ENCODE measurements at regions not wholly inside any gene's neighbourhood (a gene's known extent, or its start where the extent isn't known, plus 50 kb on each side); places are given as distances from the start of the nearest gene placed in this dataset.

DNA sequence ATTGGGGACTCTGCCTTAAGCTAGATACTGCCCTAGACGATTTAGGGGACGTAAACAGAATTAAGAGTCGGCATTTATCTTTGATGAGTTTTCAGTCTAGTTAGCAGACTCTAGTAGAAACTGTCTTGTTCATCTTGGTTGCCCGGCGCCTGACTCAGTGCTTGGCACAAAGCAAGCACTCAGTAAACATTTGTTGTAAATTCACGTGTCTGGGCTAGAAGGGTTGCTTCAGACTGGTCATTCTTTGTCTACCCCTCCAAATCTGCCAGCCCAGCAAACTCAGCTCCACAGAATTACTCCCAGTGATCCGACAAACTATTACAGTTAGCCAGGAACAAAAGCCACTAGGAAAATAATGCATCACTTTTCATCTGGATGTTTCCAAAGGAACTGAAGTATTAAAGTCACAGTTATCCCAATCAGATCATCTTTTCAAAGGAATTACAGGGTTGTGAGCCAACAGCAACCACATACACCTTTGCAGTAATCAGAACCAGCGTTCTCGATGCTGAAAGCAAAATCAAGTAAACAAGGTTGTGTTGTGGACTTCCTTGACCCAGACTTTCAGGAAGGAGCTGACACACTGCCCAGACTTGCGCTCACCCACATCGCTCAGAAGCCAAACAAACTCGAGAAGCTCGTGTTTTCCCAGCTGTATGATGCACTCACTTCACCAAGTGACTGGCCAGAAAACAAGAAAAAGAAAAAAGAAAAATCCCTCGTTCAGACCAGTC is 66.5 kb upstream of the GADD45A start:
- Histone ChIP-seq H3K9me3 (no peaks in the 10 kb centered on the region), H3K4me3 (peak overlapping the region in 1 of 12 donors; percentile 10), H3K4me1 (peaks cover 0 to 15% (median 1%) of the 10 kb centered on the region in 12 donors), H3K27me3 (no peaks in the 10 kb centered on the region), H3K27ac (peak overlapping the region; percentile 6 to 66 (median 46)), H3K36me3 (no peaks in the 10 kb centered on the region)
- ATAC-seq (peak; percentile 72 to 94 (median 88)), DNase-seq (peak in 4 of 5 donors; percentile 35 to 55 (median 46))
- TF ChIP-seq, protein P1, sequence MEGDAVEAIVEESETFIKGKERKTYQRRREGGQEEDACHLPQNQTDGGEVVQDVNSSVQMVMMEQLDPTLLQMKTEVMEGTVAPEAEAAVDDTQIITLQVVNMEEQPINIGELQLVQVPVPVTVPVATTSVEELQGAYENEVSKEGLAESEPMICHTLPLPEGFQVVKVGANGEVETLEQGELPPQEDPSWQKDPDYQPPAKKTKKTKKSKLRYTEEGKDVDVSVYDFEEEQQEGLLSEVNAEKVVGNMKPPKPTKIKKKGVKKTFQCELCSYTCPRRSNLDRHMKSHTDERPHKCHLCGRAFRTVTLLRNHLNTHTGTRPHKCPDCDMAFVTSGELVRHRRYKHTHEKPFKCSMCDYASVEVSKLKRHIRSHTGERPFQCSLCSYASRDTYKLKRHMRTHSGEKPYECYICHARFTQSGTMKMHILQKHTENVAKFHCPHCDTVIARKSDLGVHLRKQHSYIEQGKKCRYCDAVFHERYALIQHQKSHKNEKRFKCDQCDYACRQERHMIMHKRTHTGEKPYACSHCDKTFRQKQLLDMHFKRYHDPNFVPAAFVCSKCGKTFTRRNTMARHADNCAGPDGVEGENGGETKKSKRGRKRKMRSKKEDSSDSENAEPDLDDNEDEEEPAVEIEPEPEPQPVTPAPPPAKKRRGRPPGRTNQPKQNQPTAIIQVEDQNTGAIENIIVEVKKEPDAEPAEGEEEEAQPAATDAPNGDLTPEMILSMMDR (IDR thresholded peaks at IDR 0.05): no peak
- no peak for TF ChIP-seq POLR2A (IDR thresholded peaks at IDR 0.05)
- WGBS, 4 donors: 59 to 62% (median 60%) methylated on average over 14 of the region's 14 CpGs
- intact Hi-C loops (cut with DNase I): no loop called here

DNA sequence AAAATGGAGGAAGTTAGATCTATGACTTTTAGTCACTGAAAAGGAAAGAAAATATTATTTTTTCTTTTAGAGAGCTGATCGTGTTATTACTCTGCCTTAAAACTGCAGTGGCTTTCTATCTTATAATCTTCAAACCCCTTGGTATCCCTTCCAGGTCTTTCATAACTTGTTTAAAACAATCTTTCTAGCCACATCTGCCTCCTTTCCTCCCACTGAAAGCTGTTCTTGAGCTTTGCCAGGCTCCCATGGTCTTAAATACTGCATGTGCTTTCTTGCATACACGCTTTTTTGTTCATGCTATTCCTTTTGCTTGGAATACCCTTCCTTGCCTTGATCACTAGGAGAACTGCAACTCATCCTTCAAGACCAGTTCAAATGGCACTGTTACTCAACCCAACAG is 65.9 kb upstream of the GADD45A start:
- DNase-seq (no peak), ATAC-seq (peak in 2 of 4 donors; percentile 24 to 42)
- Histone ChIP-seq H3K36me3 (no peaks in the 10 kb centered on the region), H3K4me3 (peak overlapping the region in 1 of 12 donors; percentile 10), H3K4me1 (peaks cover 0 to 15% (median 1%) of the 10 kb centered on the region in 12 donors), H3K27me3 (no peaks in the 10 kb centered on the region), H3K9me3 (no peaks in the 10 kb centered on the region), H3K27ac (peak overlapping the region in 11 of 12 donors; percentile 6 to 66 (median 49))
- intact Hi-C loops (cut with DNase I): no loop called here
- TF ChIP-seq POLR2A (IDR thresholded peaks at IDR 0.05): no peak
- 45 to 66% (median 60%) methylated on average over 2 of the region's 2 CpGs for WGBS, 4 donors

DNA sequence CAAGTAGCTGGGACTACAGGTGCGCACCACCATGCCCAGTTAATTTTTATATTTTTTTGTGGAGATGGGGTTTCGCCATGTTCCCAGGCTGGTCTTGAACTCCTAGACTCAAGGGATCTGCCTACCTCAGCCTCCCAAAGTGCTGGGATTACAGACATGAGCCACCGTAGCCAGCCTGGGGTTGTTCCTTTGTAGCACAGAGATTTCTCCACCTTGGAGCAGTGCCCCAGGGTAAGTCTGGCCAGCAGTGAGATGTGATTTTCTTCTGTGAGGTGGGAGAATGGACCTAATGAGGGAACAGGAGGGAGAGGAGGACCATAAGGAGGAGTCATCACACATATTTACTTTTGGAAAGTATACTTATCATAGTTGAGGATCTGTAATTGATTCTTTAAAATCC is 61.1 kb upstream of the GADD45A start:
- no peak for DNase-seq
- H3K9me3 ChIP-seq: peaks cover 0 to 6% (median 0%) of the 10 kb centered on the region in 12 donors
- ATAC-seq: no peak
- no peaks in the 10 kb centered on the region for H3K27me3 ChIP-seq
- 91 to 97% (median 94%) methylated on average over 3 of the region's 3 CpGs for WGBS, 4 donors
- intact Hi-C loops (cut with DNase I): no loop called here
- H3K4me1 ChIP-seq: peaks cover 0 to 9% (median 1%) of the 10 kb centered on the region in 12 donors
- H3K4me3 ChIP-seq: no peak overlapping the region
- TF ChIP-seq, protein P1 (IDR thresholded peaks at IDR 0.05): no peak
- no peak for TF ChIP-seq POLR2A (IDR thresholded peaks at IDR 0.05)
- no peaks in the 10 kb centered on the region for H3K36me3 ChIP-seq
- H3K27ac ChIP-seq: no peak overlapping the region

DNA sequence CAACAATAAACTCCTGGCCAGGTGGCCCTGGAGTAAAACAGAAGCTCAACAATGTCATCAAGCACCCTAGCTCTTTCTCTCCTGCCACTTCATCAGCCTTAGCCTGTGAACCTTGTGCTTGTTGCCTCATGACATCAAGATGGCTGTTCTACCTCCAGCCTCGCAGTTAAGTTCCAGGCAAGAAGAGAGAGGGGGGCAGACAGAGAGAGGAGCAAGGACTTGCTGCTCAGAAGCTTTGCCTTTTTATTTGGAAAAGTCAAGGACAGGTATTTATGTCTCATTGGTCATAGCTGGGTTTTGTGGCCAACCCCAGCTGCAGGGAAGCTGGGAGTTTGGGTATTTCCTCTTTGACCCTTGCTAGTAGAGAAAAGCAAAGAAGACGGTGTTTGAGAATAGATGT is 60.3 kb upstream of the GADD45A start:
- no peak overlapping the region for H3K4me3 ChIP-seq
- intact Hi-C loops (cut with DNase I): no loop called here
- DNase-seq: no peak
- H3K27me3 ChIP-seq: no peaks in the 10 kb centered on the region
- no peak for TF ChIP-seq POLR2A (IDR thresholded peaks at IDR 0.05)
- TF ChIP-seq, protein P1 (IDR thresholded peaks at IDR 0.05): no peak
- H3K9me3 ChIP-seq: peaks cover 0 to 6% (median 0%) of the 10 kb centered on the region in 12 donors
- WGBS, 4 donors: 95 to 96% (median 96%) methylated on average over 2 of the region's 2 CpGs
- no peaks in the 10 kb centered on the region for H3K36me3 ChIP-seq
- H3K27ac ChIP-seq: no peak overlapping the region
- peaks cover 0 to 8% (median 0%) of the 10 kb centered on the region in 12 donors for H3K4me1 ChIP-seq
- no peak for ATAC-seq

All from heart left ventricle (tissue), 16 donors.